Endothelial cell of umbilical vein (primary cell): ENCODE measurements at regions not wholly inside any gene's neighbourhood (a gene's known extent, or its start where the extent isn't known, plus 50 kb on each side); places are given as distances from the start of the nearest gene placed in this dataset.

ENCODE experiments used
- CTCF ChIP-seq, 2 donors: IDR thresholded peaks; 1 replicate in 1 of 2; 2 replicates in 1 of 2; pipeline ENCODE4 v1.5.1; 2011; ENCODE audit warnings: low read length in 2 of 2, mild to moderate bottlenecking in 2 of 2, moderate library complexity in 2 of 2, control low read depth in 1 of 2, inconsistent platforms in 1 of 2, low read depth in 1 of 2; ENCODE audit not compliant: insufficient read depth in 1 of 2; ENCODE audit errors: extremely low read depth in 1 of 2
- EZH2 ChIP-seq: IDR thresholded peaks from 2 replicates; pipeline ENCODE4 v1.6.1; 2012; ENCODE audit warnings: borderline replicate concordance, low read depth, mild to moderate bottlenecking, moderate library complexity, low read length, inconsistent platforms; ENCODE audit not compliant: severe bottlenecking
- FOS ChIP-seq: IDR thresholded peaks from 2 replicates; pipeline ENCODE4 v1.6.1; 2011; ENCODE audit warnings: mild to moderate bottlenecking, low read length, moderate library complexity, borderline replicate concordance; ENCODE audit not compliant: insufficient read depth
- GATA2 ChIP-seq: IDR thresholded peaks from 2 replicates; pipeline ENCODE4 v1.7.0; 2011; ENCODE audit warnings: low read depth, mild to moderate bottlenecking, moderate library complexity, mixed read lengths, low read length; ENCODE audit not compliant: insufficient read length, insufficient read depth
- JUN ChIP-seq: IDR thresholded peaks from 2 replicates; pipeline ENCODE4 v1.6.1; 2011; ENCODE audit warnings: borderline replicate concordance, low read depth; ENCODE audit not compliant: insufficient read length, insufficient read depth
- MAX ChIP-seq: IDR thresholded peaks from 2 replicates; pipeline ENCODE4 v1.6.1; 2011; ENCODE audit not compliant: insufficient read depth, insufficient read length
- MYC ChIP-seq: IDR thresholded peaks from one replicate; pipeline ENCODE4 v1.6.1; 2011; ENCODE audit warnings: mild to moderate bottlenecking, low read depth, low read length
- POLR2A ChIP-seq: IDR thresholded peaks from 2 replicates; pipeline ENCODE4 v1.6.1; 2012; ENCODE audit warnings: low read depth, mild to moderate bottlenecking, control low read depth, low read length
- POLR2AphosphoS5 ChIP-seq: IDR thresholded peaks from 2 replicates; pipeline ENCODE4 v1.6.1; 2012; ENCODE audit warnings: low read depth, mild to moderate bottlenecking, control low read depth, low read length, moderate library complexity; ENCODE audit not compliant: insufficient read depth

- TF ChIP-seq CTCF (IDR thresholded peaks at IDR 0.05; ENCODE audit: extremely low read depth in 1 of 2, insufficient read depth in 1 of 2, low read depth in 1 of 2, low read length in 2 of 2) (no peak), POLR2A (no peak), EZH2 (no peak), MAX (no peak), MYC (no peak), JUN (no peak), POLR2AphosphoS5 (no peak), FOS (no peak), GATA2 (no peak)
Measured at GRCh38 chr12:124618291-124618902, 51.0 kb upstream of the NCOR2 start.
